BJ (cell line): ENCODE measurements at regions not wholly inside any gene's neighbourhood (a gene's known extent, or its start where the extent isn't known, plus 50 kb on each side); places are given as distances from the start of the nearest gene placed in this dataset.

Experiments
- CTCF ChIA-PET: fragments of 350-600 bp; formaldehyde crosslinking; extraction: SDS; loops from one replicate; lab custom pipeline; 2021; ENCODE audit warnings: antibody characterized with exemption, inconsistent platforms; lab: Yijun Ruan, JAX
- POLR2A ChIA-PET: fragments of 300-600 bp; sonication (Branson Sonifier 250); formaldehyde crosslinking; extraction: SDS; loops from one replicate; lab custom pipeline; 2021; ENCODE audit warnings: antibody characterized with exemption; lab: Charles Lee
- DNase-seq: peaks from one replicate; pipeline ENCODE4 v3.0.0-alpha.2; 2011; ENCODE audit warnings: low read depth
- H3K27me3 ChIP-seq: 2 replicates; pipeline ENCODE4 v1.6.0; 2011; ENCODE audit warnings: low read length; ENCODE audit not compliant: control insufficient read depth, insufficient read depth
- H3K36me3 ChIP-seq: 2 replicates; pipeline ENCODE4 v1.5.1; 2011; ENCODE audit warnings: low read length; ENCODE audit not compliant: control insufficient read depth, insufficient read depth
- H3K4me3 ChIP-seq: 2 replicates; pipeline ENCODE4 v1.5.1; 2011; ENCODE audit warnings: low read depth, mild to moderate bottlenecking, control low read depth, low read length
- TF ChIP-seq, protein P1 (sequence below): IDR thresholded peaks from 2 replicates; pipeline ENCODE4 v1.5.1; 2011; ENCODE audit warnings: low read depth, mild to moderate bottlenecking, control low read depth, inconsistent platforms, low read length, moderate library complexity; ENCODE audit not compliant: insufficient read depth

GRCh38 chr17:34843682-34844081, 117.6 kb downstream of the CCT6B start:
- Histone ChIP-seq H3K4me3 (no peak overlapping the region), H3K27me3 (no peaks in the 10 kb centered on the region), H3K36me3 (no peaks in the 10 kb centered on the region)
- CTCF ChIA-PET: no interaction called here
- TF ChIP-seq, protein P1, sequence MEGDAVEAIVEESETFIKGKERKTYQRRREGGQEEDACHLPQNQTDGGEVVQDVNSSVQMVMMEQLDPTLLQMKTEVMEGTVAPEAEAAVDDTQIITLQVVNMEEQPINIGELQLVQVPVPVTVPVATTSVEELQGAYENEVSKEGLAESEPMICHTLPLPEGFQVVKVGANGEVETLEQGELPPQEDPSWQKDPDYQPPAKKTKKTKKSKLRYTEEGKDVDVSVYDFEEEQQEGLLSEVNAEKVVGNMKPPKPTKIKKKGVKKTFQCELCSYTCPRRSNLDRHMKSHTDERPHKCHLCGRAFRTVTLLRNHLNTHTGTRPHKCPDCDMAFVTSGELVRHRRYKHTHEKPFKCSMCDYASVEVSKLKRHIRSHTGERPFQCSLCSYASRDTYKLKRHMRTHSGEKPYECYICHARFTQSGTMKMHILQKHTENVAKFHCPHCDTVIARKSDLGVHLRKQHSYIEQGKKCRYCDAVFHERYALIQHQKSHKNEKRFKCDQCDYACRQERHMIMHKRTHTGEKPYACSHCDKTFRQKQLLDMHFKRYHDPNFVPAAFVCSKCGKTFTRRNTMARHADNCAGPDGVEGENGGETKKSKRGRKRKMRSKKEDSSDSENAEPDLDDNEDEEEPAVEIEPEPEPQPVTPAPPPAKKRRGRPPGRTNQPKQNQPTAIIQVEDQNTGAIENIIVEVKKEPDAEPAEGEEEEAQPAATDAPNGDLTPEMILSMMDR: no peak
- POLR2A ChIA-PET: no interaction called here
- no peak for DNase-seq

DNA sequence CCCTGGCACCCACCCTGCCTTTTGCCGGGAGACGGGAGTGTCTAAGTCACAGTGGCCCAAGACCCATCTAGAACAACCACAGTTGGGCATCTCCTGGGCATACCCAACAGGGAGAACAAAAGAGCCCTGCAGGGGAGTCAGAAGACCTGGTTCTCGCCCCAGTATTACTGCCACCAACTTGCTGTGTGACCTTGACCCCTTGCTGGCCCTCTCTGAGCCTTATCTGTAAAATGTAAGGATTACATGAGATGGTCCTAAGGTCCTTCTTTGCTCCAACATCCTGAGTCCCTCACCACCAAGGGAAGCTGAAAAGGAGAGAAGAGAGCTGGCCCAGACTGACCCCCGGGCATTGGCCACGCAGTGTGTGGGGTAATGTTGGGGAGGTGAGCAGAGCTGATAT, 119.0 kb downstream of the CCT6B start:
- no peaks in the 10 kb centered on the region for H3K36me3 ChIP-seq
- no peak for DNase-seq
- CTCF ChIA-PET: no interaction called here
- TF ChIP-seq, protein P1: no peak
- POLR2A ChIA-PET: no interaction called here
- no peaks in the 10 kb centered on the region for H3K27me3 ChIP-seq
- H3K4me3 ChIP-seq: no peak overlapping the region

- ChIA-PET CTCF (no interaction called here), POLR2A (no interaction called here)
- Histone ChIP-seq H3K27me3 (no peaks in the 10 kb centered on the region), H3K4me3 (no peak overlapping the region), H3K36me3 (no peaks in the 10 kb centered on the region)
- TF ChIP-seq, protein P1: no peak
- DNase-seq: no peak
These were observed 119.8 kb downstream of the CCT6B start for GRCh38 chr17:34841467-34841866.

DNA sequence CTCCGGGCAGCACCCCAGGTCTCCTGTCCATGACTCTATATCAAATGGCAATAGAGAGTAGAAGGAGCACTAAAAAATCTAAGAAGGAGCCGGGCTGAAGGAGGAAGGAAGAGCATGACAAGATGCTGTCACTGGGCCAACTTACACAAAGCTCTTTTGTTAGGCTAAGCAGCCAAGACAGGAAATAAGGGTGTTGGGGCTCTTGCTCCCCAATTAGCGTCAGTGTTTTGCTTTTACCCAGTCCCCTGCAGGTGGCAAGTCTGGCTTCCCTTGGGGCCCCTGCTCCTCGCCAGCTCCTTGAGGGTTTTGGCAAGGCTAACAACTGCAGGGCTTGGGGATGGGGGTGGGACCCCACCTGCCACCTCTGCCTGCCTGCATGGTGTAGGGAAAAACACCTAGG, 120.5 kb downstream of the CCT6B start:
- no peak for DNase-seq
- ChIA-PET POLR2A (no interaction called here), CTCF (no interaction called here)
- Histone ChIP-seq H3K27me3 (no peaks in the 10 kb centered on the region), H3K36me3 (no peaks in the 10 kb centered on the region), H3K4me3 (no peak overlapping the region)
- TF ChIP-seq, protein P1: no peak

GRCh38 chr17:34837876-34838478, 123.3 kb downstream of the CCT6B start:
- ChIA-PET CTCF (no interaction called here), POLR2A (no interaction called here)
- H3K27me3 ChIP-seq: no peaks in the 10 kb centered on the region
- TF ChIP-seq, protein P1: no peak
- H3K36me3 ChIP-seq: no peaks in the 10 kb centered on the region
- DNase-seq: no peak
- no peak overlapping the region for H3K4me3 ChIP-seq
